Activated naive CD4-positive, alpha-beta T cell treated with anti-CD3 and anti-CD28 coated beads, Interleukin-2, amount 50 U/mL, for 16 hours (primary cell): ENCODE measurements at regions not wholly inside any gene's neighbourhood (a gene's known extent, or its start where the extent isn't known, plus 50 kb on each side); places are given as distances from the start of the nearest gene placed in this dataset.
"Not testable (repeated sequence)": the region's sequence is repeated elsewhere in the genome, so short reads cannot be mapped to it uniquely, and the experiment has no call there.

ENCODE experiments used
- DNase-seq: peaks from one replicate; pipeline ENCODE4 v3.0.0-alpha.2; 2020

- DNase-seq = no peak
These were observed 123.8 kb upstream of the MTHFD1L start for GRCh38 chr6:150741633-150742200.

GRCh38 chr6:150744522-150745260 is 120.8 kb upstream of the MTHFD1L start:
- DNase-seq = no peak

- no peak for DNase-seq
These were observed 119.6 kb upstream of the MTHFD1L start for GRCh38 chr6:150745896-150746295.

- DNase-seq = no peak
These were observed 118.3 kb upstream of the MTHFD1L start for GRCh38 chr6:150747155-150747554.

DNA sequence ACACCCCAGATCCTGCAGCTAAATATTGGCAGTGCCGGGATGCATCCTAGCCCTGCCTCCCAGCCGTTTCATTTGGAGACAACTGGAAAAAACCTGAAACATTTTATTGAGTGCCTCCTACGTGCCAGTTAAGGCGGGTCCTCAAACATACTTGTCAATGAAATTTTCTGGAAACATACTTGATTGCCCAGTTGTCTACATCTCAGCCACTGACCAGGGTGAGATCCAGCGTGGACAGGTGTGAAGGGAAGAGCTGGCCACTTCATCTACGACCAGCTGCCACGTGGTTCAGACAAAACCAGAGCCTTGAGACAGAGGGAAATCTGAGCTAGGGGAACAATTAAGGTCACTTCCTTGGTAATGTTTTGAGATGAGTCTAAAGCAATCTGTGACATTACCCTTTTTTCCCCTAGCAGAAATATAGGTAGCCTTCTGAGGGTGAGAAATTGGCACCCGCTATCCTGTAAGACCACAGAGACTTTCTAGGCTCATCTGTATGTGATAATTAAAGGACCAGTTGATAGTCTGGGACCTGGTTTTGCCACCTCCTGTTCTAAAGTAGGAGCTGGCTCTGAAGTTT is 116.3 kb upstream of the MTHFD1L start:
- no peak for DNase-seq

DNA sequence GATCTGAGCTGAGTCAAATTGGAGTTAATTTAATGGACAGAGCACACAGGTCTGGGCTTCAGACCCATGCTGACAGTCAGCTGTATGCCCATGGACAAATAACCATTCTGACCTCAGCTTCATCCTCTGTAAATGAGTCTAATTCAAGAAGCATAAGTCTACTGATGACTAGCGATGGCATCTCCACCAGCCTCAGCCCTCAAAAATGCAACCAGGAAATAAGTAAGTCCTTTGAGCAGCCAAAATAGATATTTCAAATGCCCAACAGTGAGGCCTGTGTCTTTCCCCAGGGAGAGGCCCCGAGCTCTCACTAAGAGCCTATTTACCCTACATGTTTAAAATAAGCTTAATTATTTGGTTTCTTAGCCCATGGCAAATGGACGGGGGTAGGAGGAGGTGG is 114.2 kb upstream of the MTHFD1L start:
- DNase-seq = no peak

- no peak for DNase-seq
These were observed 113.1 kb upstream of the MTHFD1L start for GRCh38 chr6:150752409-150752808.

- no peak for DNase-seq
These were observed 112.0 kb upstream of the MTHFD1L start for GRCh38 chr6:150753371-150754064.

DNA sequence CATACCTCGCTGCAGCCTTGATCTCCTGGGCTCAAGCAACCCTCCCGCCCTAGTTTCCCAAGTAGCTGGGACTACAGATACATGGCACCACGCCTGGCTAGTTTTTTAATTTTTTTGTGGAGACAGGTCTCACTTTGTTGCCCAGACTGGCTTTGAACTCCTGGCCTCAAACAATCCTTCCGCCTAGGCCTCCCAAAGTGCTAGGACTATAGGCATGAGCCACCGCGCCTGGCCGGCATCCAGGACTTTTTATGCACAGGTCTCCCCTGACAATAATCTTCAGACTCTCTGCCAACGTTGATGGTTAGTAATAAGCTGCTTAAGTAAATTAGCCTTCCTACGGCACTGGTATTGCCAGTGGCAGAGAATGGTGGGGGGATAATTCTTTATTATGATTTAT is 110.5 kb upstream of the MTHFD1L start:
- no peak for DNase-seq

DNA sequence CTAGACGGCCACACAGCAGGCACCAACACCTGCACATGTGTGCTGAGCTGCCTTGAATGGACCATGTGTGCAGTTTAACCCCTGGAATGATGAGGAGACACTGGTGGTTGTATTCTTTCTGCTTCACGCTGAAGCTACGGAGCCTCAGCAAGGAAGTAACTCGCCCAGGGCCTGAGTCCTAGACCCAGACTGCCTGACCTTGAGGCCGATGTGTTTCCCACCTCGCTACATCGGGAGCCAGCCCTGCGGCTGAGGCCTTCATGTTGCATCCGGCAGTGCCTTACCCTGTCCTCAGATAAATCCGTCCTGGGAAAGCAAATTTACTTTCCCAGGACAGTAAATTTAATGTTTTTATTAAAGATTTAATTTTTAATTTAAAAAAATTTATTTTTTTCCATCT is 110.0 kb upstream of the MTHFD1L start:
- DNase-seq = no peak

DNA sequence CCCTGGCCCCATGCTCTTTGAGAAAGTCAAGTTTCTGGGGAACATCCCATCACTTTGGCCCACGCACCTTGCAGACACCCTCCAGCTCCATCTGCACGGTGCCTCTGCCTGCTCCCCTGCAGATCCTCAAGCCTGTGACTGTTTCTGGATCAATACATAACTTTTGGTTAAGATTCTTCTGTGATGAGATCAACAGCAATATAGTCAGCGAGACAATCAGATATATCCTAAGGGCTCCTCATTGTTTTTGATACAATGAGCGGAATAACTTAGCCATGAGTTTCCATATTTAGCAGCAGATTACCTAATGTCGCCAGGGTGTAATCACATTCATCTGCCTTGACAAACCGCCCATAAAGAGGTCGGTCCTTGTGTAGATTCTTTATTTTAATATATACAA is 109.3 kb upstream of the MTHFD1L start:
- DNase-seq = no peak

DNA sequence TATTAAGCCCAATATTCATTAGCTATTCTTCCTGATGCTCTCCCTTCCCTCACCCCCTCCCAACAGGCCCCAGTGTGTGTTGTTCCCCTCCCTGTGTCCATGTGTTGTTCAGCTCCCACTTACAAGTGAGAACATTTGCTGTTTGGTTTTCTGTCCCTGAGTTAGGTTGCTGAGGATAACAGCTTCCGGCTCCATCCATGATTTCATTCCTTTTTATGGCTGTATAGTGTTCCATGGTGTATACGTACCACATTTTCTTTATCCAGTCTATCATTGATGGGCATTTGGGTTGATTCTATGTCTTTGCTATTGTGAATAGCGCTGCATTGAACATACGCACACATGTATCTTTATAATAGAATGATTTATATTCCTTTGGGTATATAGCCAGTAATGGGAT is 107.7 kb upstream of the MTHFD1L start:
- not testable (repeated sequence) for DNase-seq

- DNase-seq = no peak
These were observed 106.0 kb upstream of the MTHFD1L start for GRCh38 chr6:150759483-150759882.

DNA sequence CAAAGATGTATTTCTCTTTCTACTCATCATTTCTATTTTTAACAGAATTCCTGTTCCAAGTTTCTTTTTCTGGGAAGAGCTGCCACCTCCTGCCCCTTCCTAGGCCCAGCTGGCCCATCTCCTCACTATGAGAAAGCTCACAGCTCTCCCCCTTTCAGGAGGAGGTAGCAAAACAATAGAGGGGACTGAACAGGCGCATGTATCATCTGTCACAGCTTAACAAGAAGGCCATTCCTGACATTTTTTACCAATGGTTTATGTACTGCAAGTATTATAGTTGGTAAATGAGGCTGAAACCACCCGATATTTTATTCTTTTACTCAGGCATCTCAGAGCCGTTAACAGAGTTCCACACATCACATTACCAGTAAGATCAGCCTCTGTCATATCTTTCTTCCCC is 103.7 kb upstream of the MTHFD1L start:
- no peak for DNase-seq

- DNase-seq = no peak
These were observed 101.0 kb upstream of the MTHFD1L start for GRCh38 chr6:150764334-150765066.

DNA sequence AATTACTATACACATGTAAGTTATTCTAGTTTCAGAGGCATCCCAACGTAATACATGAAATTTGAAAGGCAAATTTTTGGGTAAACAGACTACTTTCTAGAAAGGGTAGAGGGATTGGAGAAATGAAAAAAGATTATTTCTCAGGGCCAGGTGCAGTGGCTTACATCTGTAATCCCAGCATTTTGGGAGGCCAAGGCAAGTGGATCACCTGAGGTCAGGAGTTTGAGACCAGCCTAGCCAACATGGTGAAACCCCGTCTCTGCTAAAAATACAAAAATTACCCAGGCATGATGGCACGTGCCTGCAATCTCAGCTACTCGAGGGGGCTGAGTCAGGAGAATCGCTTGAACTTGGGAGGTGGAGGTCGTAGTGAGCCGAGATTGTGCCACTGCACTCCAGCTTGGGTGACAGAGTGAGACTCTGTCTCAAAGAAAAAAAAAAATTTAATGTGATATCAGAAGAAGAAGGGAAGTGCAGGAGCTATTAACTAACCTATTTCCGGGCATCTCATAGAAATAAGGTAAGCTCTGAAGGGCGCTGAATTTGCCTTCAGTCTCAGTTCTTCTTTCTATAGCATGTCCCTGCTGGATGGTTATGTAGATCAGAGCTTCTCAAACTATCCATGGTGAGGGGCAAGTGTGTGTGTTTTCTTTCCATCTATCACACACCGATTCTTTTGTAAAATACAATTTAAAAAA is 100.3 kb upstream of the MTHFD1L start:
- DNase-seq = no peak

- no peak for DNase-seq
These were observed 99.1 kb upstream of the MTHFD1L start for GRCh38 chr6:150766201-150766997.

DNA sequence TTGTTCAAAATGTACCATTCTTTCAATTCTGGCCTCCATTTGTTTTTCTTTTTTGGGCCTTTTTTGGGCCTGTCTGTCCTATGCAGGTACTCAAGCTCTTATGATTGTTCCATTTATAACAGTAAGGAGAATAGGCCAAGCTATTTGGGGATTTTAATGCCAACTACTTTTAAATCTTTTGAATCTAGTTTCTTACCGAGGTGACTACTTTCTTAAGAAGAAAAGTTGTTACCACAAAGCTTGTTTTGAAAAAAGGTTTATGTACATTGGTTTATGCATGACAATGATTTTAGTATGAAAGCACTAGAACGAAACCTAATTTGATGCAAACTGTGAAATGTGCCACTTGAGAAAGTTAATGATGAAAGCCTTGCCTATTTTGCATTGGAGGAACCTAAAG is 98.3 kb upstream of the MTHFD1L start:
- no peak for DNase-seq

DNA sequence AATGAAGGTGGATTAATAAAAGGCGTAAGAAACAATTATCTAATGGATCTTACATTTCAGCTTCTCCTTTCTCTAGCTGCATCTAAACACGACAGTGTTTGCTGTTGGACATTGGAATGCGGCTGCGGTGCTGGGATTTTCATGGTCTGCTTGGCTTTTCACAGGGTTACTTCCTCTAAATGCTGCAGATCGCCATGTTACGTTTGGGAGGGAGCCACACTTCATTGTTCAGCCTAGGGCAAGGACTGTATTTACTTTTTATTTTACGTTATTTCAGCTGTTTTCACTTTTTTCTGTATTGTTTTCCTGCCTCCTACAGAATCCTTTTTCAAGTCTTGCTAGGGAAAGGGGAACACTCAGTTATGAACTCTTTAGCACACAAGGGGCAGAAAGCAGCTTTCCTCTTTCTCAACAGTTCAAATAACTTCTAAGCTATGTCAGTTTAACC is 97.9 kb upstream of the MTHFD1L start:
- DNase-seq = no peak

DNA sequence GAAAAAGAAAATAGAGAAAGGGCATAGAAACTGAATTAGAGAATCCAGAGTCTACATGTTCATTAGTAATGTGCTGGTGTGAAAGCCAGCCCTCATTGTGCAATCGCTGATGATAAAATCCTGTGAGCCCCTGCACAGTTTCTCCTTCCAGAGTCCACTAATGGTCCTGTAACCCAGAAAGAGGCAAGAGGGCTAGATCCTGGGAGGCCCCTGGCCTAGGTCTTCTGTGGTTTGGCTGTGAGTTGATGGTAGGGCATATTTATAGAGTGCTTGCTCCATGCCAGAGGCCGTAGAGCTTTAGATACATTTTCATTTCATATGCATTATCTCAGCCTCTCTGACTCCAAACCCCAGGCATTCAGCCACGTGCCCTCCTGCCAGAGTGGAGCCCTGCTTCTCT is 94.9 kb upstream of the MTHFD1L start:
- DNase-seq = no peak

DNA sequence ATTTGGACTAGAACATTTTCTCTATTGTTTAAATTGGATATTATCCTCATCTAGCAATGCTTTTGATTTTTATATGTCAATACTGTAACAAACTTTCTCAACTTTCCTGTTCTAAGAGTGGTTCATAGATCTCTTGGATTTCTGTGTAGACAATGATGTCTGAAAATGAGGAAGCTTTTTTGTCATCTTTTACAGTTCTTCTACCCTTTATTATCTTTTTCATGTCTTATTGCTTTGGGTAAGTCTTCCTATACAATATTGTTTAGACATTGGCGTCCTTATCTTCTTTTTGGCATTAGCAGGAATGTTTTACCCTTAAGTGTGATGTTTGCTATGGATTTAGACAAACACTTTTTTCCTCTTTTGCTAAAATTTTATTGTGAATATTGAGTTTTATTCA is 91.5 kb upstream of the MTHFD1L start:
- no peak for DNase-seq
